H54 (cell line): ENCODE measurements at regions not wholly inside any gene's neighbourhood (a gene's known extent, or its start where the extent isn't known, plus 50 kb on each side); places are given as distances from the start of the nearest gene placed in this dataset.

Source experiments
- DNase-seq: peaks from one replicate; pipeline ENCODE4 v3.0.0; 2011; ENCODE audit warnings: low spot score, mixed read lengths; ENCODE audit not compliant: insufficient read length
- FAIRE-seq: peaks from 3 replicates; lab custom pipeline; 2011; peaks lifted over from hg19 to GRCh38; lab: Jason Lieb, UNC
- POLR2A ChIP-seq: IDR thresholded peaks from 2 replicates; pipeline ENCODE4 v1.6.1; 2011; ENCODE audit warnings: low read depth, mild to moderate bottlenecking, low read length

DNA sequence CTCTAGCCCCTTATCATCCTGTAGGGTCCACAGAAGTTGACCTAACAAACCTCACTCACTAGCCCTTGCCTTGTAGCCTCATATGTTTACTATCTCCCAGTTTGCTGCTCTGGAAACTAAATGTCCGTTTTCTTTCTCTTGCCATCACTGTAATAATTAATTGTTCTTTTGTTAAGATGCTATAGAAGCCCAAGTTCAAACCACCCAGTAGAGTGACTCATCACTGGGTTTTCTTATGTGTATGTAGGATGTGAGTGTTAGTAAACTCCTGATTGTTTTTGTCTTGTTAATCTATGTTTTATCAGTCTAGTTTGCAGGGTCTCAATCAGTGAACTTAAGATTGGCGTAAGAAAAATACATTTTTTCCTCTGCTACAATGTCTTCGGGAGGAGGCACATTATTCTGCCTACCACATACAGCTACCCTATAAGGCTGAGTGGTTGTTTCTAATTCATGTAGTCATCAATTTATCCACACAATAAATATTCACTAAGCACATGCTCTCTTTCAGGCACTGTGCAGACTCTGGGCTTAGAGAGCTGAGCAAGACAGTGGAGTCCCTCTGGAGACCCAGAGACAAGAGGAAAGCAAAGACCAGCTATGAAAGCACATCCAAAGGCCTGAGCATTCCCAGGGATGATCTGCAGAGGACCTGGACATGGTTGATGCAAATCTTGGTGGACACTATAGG, 474.1 kb upstream of the AKR1E2 start:
- TF ChIP-seq POLR2A: no peak
- FAIRE-seq (no peak), DNase-seq (no peak)

GRCh38 chr10:4347397-4347796, 478.6 kb upstream of the AKR1E2 start:
- FAIRE-seq (no peak), DNase-seq (no peak)
- TF ChIP-seq POLR2A: no peak

DNA sequence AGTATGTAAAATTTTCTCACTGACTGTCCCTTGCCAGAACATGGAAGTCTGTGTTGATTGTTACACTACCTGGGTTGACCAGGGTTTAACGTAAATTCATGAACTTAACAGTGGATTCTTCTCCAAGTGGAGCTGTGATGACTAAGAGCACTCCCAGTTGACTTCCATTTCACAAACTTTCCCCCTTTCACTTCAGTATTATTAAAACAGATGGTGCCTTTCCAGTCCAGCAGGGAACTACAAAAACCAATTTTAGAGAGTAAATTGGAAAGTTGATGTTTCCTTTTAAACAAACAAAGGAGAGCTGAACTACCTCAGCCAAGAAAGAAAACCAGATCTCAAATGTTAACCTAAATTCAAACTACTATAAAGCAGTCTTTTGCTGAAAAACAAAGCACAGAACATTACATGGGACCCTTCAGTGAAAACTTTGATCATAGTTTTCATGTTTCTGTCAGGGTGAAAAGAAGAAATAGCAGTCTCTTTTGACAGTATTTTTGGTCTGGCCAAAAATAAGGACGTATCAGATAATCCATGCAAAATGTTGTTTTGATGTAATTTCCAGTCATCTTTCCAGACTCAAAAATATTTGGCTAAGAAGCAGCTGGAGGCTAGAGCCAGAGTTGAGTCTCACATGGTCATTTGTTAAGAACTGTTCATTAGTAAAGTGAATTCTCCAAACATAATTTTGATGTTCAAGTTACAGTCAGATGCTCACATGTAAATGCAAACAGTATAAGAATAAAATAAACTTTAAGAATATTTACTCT, 479.9 kb upstream of the AKR1E2 start:
- TF ChIP-seq POLR2A: no peak
- FAIRE-seq (no peak), DNase-seq (no peak)

- FAIRE-seq (peak; percentile 95), DNase-seq (peak; percentile 43)
- no peak for TF ChIP-seq POLR2A
Measured at GRCh38 chr10:4344492-4344994, 481.5 kb upstream of the AKR1E2 start.

DNA sequence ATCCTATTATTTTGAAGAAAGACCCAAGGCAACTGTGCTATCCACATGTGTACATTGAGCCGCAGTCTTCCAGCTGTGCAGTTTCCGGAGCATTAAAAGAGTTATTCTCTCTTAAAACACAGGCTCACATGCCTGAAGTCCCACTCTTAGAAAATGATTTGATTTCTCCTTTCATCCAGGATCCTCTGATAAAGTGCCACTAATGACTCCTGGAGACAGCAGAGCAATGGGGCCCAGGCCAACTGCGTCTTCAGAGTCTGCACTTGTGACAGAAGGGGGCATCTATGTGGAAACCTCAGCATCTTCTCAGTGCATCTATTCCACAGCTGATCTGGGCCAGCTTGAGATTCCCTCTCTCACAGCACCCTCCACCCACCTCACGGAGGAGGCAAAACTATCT, 482.1 kb upstream of the AKR1E2 start:
- DNase-seq (no peak), FAIRE-seq (no peak)
- no peak for TF ChIP-seq POLR2A

DNA sequence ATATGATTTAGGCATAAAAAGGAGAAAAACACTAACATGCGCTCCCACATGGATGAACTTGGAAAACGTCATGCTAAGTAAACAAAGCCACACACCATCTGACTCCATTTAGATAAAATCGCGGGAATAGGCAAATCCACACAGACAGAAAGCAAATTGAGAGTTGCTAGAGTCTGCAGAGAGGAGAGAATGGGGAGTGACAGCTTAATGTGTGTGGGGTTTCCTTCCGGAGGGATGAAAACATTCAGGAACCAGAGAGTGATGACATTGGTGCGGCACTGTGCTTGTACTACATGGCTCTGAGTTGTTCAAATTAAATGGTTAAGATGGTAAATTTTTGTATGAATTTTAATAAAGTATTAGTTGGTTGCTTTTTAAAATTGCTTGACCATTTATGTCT, 482.9 kb upstream of the AKR1E2 start:
- TF ChIP-seq POLR2A: no peak
- DNase-seq (no peak), FAIRE-seq (no peak)

DNA sequence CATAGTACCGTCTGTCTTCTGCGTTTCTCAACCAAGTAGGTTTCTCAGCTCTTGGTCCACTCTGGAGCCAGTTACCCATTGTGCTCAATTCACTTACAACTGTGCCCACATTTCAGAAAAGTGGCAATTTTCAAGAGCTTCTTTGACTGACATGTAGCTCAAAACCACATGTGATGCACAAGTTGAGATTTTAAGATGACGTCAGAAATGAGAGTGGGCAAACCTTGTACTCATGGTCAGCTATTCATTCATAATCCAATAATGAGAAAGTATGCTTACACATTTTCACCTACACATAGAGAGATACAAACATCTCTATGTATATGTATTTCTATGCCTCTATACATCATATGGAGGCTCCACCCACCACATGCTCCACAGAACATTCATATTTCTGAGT, 487.2 kb upstream of the AKR1E2 start:
- DNase-seq (no peak), FAIRE-seq (no peak)
- no peak for TF ChIP-seq POLR2A

DNA sequence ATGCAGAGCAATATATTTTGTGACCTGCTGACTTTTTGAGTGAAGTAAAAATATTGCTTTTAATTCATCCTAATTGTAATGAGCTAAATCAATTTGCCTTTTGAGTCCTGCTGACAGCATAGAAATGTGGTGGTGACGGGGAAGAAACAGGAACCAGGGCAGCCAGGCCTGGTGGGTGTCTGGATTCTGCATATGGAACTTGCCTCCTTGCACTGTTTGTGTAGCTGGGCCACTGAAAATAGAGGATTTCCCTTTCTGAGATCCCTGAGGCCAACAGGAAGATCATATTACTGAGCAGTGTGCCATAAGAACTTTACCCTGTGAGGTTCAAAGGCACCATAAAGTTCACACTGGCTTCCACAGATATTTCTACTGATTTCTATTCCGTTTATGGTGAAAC, 488.4 kb upstream of the AKR1E2 start:
- FAIRE-seq: no peak
- TF ChIP-seq POLR2A: no peak
- DNase-seq: no peak

GRCh38 chr10:4334871-4335270, 491.1 kb upstream of the AKR1E2 start:
- no peak for FAIRE-seq
- TF ChIP-seq POLR2A: no peak
- no peak for DNase-seq

DNA sequence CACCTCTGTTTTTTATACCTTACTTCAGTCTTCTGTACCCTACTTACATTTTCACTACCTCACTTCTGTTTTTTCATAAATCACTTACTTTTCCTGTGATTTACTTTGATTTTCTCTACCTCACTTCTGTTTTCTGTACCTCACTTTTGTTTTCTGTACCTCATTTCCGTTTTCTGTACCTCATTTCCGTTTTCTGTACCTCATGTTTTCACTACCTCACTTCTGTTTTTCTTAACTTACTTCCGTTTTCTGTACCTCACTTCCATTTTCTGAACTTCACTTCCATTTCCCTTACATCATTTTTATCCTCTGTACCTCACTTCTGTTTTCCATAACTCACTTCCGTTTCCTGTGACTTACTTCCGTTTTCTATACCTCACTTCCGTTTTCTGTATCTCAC, 492.0 kb upstream of the AKR1E2 start:
- DNase-seq (no peak), FAIRE-seq (no peak)
- no peak for TF ChIP-seq POLR2A

- no peak for TF ChIP-seq POLR2A
- no peak for DNase-seq
- FAIRE-seq: no peak
Measured at GRCh38 chr10:4333459-4333894, 492.5 kb upstream of the AKR1E2 start.

- no peak for TF ChIP-seq POLR2A
- DNase-seq (no peak), FAIRE-seq (no peak)
Measured at GRCh38 chr10:4332764-4333458, 493.1 kb upstream of the AKR1E2 start.

DNA sequence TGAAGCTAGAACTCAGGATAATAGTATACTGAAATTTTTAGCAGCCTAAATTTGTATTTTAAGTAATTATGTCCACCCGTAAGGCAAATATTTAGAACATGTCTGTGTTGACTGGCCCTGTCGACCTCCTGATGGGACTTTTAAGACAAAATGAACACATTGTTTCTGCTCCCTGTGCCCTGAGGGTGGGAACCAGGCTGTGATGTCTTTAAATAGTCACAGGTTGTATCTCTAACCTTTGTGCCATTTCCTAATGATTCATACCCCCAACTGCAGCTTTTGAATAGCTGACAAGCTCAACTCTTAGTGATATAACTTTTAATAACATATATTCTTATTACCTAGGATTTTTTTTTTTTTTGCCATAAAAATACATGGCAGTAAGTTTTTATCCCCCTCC, 494.9 kb upstream of the AKR1E2 start:
- no peak for TF ChIP-seq POLR2A
- FAIRE-seq (no peak), DNase-seq (no peak)

DNA sequence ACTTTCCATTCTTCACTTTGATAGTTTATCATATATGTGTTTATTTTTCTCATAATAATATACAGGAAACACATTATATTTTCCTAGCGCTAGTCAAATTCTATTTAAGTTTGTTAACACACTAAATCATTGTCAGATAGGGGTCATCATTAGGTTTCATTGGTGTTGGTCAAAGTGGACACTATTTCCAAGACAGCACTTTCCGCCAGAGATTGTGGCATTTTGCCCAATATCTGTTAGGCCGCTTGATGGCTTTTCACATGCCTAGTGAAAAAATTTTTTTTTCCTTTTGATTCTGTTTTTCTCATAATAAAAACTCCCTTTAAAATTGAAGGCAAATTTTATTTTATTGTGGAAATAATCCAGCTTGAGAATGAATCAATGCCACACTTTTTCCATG, 495.4 kb upstream of the AKR1E2 start:
- no peak for TF ChIP-seq POLR2A
- no peak for FAIRE-seq
- DNase-seq: no peak
